ENCODE measurements at regions not wholly inside any gene's neighbourhood (a gene's known extent, or its start where the extent isn't known, plus 50 kb on each side); places are given as distances from the start of the nearest gene placed in this dataset.

DNA sequence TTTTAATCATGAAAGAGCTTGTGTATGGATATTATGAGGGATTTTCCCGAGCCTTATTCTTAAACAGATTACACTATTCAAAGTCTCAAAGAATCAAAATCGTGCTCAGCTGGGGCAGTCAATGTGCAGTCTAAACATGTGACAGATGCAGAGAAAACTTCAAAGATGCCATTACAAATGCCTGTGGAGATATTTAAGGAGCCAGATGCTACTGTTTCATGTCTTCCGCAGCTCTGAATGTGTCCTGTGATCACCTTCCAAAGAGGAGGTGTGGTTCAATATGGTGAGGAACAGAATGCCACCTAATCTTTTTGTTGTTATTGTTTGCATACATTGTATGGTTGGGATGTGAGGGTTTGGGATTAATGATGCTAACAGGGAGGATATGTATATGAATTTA, 593.3 kb upstream of the ARRDC3 start:
- no peak overlapping the region for H3K27ac ChIP-seq
- TF ChIP-seq, protein P1, sequence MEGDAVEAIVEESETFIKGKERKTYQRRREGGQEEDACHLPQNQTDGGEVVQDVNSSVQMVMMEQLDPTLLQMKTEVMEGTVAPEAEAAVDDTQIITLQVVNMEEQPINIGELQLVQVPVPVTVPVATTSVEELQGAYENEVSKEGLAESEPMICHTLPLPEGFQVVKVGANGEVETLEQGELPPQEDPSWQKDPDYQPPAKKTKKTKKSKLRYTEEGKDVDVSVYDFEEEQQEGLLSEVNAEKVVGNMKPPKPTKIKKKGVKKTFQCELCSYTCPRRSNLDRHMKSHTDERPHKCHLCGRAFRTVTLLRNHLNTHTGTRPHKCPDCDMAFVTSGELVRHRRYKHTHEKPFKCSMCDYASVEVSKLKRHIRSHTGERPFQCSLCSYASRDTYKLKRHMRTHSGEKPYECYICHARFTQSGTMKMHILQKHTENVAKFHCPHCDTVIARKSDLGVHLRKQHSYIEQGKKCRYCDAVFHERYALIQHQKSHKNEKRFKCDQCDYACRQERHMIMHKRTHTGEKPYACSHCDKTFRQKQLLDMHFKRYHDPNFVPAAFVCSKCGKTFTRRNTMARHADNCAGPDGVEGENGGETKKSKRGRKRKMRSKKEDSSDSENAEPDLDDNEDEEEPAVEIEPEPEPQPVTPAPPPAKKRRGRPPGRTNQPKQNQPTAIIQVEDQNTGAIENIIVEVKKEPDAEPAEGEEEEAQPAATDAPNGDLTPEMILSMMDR (conservative IDR thresholded peaks at IDR 0.05) = no peak
- no peak for TF ChIP-seq ZFX (IDR thresholded peaks at IDR 0.05)

DNA sequence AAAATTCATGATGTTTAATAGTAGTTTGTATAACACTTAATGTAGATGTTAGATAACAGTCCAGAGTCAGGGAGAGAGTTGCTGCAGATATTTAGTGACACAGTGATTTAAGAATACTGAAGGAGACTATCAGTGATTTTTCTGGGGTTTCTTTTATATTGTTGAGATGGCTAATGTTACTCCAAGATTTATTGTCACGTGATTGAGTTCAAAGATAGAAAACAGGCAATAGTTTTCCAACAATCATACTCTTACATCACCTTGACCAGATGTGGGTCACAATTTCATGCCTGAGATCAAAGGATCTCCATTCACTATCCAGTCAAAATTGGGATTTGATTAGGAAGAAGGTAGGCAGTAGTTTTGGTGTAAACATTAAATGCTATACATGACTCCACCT, 580.0 kb upstream of the ARRDC3 start:
- H3K27ac ChIP-seq = no peak overlapping the region
- TF ChIP-seq ZFX (IDR thresholded peaks at IDR 0.05) = no peak
- TF ChIP-seq, protein P1 (conservative IDR thresholded peaks at IDR 0.05) = no peak

DNA sequence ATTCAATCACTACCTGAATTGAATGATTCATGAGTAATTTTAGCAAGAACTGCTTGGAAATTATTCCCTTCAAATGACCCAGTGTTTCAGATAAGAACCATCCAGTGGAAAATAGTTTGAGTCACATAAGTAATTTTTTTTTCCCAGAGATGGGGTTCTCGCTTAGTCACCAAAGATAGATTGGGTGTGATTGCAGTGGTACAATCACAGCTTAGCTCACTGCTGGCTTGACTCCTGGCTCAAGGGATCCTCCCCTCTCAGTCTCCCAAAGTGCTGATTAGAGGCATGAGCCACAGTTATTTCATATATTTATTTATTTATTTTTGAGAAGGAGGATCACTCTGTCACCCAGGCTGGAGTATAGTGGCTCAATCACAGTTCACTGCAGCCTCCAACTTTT, 574.5 kb upstream of the ARRDC3 start:
- no peak overlapping the region for H3K27ac ChIP-seq
- no peak for TF ChIP-seq ZFX (IDR thresholded peaks at IDR 0.05)
- TF ChIP-seq, protein P1 (conservative IDR thresholded peaks at IDR 0.05) = no peak

DNA sequence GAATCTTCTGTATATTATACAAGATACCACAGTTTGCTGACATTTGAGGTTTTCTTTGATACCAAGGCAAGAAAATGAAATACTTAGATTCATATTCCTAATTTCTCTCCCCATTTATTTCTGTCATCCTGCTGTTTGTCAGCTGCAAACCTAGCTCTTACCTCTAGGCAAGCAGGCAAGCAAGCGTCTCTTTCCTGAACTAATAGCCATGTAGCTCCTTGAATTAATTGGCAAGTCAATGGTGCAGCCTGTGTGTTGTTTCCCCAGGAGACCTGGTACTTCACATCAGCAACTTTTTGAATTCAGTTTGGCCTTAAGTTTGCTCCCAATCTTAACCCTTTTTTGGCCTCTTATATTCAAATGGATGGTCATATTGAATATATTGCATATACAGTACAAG, 573.6 kb upstream of the ARRDC3 start:
- TF ChIP-seq, protein P1 (conservative IDR thresholded peaks at IDR 0.05) = no peak
- no peak for TF ChIP-seq ZFX (IDR thresholded peaks at IDR 0.05)
- H3K27ac ChIP-seq = no peak overlapping the region

DNA sequence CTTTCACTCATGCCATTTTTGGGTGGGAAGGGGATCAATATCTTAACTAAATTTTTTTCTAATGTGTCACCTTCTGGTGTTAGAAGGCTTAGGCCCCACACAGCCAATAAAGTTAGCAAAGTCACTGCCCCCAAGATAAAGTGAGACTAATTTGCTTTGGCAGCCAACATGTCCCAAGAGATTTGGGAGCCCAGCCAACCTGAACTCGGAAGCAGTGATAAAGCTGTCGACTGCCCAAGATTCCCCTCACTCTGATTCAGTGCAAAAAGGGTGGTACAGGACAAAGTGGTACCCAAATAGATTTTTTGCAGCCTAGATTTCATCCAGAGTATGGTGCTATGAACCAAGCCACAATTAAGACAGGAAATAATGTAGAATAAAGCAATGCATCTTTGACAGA, 572.5 kb upstream of the ARRDC3 start:
- TF ChIP-seq, protein P1 (conservative IDR thresholded peaks at IDR 0.05) = no peak
- no peak for TF ChIP-seq ZFX (IDR thresholded peaks at IDR 0.05)
- H3K27ac ChIP-seq = no peak overlapping the region

DNA sequence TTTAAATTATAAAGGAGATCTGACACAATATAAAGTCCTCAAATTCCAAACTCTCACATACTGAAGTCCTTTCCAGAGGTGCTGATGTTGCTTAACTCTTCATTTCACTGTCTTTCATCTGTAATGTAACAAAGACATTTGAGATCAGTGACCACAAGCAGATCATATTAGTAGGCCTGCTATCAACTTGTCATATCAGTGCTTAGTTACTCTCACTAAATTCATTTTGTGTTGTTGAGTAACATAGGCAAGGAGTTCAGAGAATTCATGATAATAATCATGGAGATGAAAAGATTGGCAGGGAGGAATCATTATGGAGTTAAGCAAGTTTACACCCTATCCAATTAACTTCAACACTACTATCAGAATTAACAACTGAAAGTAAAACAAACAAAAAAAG, 571.0 kb upstream of the ARRDC3 start:
- no peak overlapping the region for H3K27ac ChIP-seq
- TF ChIP-seq ZFX (IDR thresholded peaks at IDR 0.05) = no peak
- TF ChIP-seq, protein P1 (conservative IDR thresholded peaks at IDR 0.05) = no peak

DNA sequence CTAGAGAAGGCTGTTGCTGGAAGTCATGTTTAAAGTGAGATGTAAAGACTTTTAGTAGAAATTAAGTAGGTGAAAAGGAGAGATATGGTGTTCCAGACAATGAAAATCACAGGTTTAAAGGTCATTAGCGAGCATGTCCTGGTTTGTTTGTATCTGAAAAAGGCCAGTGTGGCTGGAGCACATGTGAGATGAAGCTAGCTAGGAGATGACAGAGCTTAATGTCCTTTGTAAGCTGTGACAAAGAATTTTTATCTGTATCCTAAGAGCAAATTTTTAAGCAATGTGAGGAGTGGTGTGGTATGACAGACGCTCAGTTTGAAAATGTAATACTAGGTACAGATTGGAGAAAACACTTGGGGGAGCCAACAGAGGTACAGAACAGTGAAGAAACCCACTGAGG, 567.2 kb upstream of the ARRDC3 start:
- TF ChIP-seq, protein P1 (conservative IDR thresholded peaks at IDR 0.05) = no peak
- TF ChIP-seq ZFX (IDR thresholded peaks at IDR 0.05) = no peak
- no peak overlapping the region for H3K27ac ChIP-seq
